ENCODE measurements at regions not wholly inside any gene's neighbourhood (a gene's known extent, or its start where the extent isn't known, plus 50 kb on each side); places are given as distances from the start of the nearest gene placed in this dataset.

DNA sequence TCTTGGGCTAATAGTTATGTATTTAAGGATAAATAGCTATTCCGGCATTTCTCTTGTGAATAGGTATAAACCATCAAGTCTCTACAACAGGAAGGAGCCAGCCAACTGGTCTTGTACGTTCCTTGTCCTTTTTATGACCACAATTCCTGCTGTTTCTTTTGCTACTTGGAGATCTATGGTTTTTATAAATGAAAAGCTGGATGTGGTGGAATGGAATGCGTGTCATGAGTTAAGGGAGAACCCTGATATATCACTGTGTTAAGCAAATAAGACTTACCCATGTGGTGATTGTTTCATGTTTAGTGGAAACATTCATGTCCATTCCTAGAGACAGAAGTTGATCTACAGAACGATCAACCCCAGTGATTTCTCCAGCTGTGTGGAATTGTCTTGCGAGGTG lies 282.1 kb downstream of the RPS6KC1 start:
- TF ChIP-seq SIN3A (IDR thresholded peaks at IDR 0.05; ENCODE audit: borderline replicate concordance, insufficient read depth, low read depth, low read length): no peak
- TF ChIP-seq, protein P1, sequence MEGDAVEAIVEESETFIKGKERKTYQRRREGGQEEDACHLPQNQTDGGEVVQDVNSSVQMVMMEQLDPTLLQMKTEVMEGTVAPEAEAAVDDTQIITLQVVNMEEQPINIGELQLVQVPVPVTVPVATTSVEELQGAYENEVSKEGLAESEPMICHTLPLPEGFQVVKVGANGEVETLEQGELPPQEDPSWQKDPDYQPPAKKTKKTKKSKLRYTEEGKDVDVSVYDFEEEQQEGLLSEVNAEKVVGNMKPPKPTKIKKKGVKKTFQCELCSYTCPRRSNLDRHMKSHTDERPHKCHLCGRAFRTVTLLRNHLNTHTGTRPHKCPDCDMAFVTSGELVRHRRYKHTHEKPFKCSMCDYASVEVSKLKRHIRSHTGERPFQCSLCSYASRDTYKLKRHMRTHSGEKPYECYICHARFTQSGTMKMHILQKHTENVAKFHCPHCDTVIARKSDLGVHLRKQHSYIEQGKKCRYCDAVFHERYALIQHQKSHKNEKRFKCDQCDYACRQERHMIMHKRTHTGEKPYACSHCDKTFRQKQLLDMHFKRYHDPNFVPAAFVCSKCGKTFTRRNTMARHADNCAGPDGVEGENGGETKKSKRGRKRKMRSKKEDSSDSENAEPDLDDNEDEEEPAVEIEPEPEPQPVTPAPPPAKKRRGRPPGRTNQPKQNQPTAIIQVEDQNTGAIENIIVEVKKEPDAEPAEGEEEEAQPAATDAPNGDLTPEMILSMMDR (IDR thresholded peaks at IDR 0.05): no peak

Data from Panc1 (cell line).